ENCODE measurements at regions not wholly inside any gene's neighbourhood (a gene's known extent, or its start where the extent isn't known, plus 50 kb on each side); places are given as distances from the start of the nearest gene placed in this dataset.
"Not testable (repeated sequence)": the region's sequence is repeated elsewhere in the genome, so short reads cannot be mapped to it uniquely, and the experiment has no call there.

DNA sequence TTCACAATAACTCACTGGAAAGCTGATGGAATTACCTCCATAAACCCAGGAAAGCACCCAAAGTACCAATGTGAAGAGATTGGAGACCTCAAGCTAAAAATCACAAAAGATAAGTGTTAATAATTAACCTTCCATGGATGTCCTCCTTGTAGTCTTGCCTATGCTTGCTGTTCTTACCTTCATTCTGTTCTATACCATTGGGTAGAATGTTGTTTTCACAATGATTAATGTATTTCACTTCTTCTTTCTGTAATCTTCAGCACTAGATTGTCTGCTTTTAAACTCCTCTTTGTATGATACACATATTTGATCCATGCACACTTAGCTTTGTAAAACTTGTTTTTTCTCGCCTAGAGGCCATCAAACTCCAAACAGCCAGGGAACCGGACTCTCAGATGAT, 570.3 kb downstream of the RAPGEF2 start:
- no peak for DNase-seq

DNA sequence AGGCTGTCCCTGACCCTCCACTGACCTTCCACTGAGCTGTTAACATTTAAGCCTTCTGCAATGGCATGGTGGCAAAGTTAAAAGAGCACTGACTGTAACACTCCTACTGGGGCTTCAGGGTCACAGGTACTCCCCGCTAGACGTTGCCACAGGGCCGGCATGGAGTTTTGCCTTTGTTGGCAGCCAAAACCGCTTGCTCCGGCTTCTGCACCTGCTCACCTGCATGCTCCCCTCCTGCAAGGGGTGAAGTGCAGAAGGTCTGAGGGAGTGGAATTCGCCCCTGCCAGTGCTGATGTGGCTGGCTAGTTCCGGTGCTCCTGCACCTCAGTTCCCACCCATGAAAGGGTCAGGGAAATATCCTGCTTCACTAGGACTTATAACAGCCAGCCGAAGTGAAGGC, 571.4 kb downstream of the RAPGEF2 start:
- DNase-seq = no peak

DNA sequence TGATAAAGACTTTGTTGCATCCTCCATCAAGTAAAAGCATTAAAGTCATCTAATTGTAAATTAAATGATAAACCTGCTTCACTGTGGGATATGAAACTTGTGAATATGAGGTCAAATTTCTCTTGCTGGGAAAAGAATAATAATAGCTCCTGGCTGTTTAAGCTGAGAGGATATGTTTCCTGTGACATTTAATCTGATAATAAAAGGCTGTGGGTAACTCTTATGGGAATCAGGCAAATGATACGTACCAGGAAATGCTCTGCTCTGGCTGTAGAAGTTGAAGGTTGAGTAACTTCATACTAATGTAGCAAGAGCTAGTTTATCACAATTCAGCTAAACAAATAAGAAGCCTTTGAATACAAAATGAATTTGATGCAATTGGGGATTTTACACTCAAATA, 574.6 kb downstream of the RAPGEF2 start:
- DNase-seq = no peak

DNA sequence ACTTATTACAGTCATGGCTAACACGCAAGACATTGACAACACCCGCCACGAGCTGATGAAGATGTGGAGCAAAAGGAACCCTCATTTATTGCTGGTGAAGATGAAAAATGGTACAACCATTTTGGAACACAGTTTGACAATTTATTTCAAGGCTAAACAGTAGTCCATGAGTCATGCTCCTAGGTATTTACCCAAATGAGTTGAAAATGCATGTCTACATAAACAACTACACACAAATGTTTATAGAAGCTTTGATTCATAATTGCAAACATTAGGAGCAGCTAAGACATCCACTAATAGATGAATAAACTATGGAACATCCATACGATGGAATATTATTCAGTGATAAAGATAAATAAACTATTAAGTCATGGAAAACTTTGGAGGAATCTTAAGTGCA, 580.1 kb downstream of the RAPGEF2 start:
- DNase-seq = no peak

DNA sequence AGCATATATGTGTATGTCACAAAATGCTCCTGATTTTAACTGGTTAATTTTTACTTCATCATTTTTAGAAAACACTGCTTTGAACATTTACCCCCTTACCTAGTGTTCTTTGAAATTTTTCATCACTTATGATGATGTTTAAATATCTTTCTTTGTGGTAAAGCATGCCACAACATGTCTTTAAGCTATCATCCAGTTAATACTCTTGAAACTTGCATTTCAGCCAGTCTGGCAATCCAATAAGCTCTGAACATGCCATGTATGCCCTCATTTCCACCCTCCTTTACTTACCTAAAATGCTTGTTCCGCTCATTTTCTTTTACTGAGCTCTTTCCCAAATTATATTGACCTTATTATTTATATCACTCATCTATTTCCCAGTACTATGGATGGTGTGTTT, 581.2 kb downstream of the RAPGEF2 start:
- no peak for DNase-seq

DNA sequence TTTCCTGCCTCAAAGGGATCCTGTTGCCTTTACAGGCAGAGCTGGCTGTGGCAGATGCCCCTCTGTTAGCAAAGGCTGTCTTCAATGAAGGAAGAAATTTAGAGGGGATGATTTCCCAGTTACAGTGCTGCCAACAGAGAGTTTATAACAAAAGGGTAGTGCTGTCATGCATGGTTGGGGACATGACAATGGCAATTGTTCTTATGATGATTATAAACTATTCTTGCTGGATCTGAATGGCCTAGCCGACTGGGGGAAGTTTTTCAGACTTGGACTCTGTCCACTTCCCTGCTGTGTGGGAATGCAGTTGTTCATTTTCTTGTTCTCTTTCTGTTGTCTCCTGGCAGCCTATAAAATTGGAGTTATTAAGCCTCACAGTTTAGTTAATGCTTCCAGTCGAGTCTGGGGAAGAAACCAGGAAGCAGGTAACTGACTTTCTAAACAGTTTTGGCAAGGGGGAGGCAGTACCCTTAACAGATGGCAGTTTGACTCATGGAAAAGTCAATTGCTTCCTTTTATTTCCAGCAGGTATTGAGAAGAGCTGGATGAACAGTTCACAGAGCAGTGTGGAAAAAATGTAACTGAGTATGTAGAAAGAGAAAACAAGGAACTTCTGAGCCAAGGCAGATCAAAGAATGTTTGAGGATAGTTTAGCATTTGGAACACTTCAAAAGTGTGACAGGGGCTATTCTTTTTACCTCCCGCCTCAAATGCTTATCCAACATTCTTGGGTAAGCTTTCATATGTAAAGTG, 582.6 kb downstream of the RAPGEF2 start:
- DNase-seq = no peak

DNA sequence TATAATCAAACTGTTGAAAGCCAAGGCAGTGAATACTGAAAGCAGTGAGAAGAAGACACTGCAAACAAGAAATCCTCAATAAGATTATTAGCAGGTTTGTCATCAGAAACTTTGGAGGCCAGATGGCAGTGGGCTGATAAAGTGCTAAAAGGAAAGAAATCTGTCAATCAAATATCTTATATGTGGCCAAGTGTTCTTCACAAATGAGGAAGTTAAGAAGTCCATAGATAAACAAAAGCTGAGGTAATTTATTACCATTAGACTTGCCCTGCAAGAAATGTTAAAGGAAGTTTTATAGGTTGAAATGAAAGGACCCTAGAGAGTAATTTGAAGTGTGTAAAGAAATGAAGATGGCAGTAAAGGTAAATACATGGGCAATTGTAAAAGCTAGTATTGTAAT, 586.6 kb downstream of the RAPGEF2 start:
- no peak for DNase-seq

DNA sequence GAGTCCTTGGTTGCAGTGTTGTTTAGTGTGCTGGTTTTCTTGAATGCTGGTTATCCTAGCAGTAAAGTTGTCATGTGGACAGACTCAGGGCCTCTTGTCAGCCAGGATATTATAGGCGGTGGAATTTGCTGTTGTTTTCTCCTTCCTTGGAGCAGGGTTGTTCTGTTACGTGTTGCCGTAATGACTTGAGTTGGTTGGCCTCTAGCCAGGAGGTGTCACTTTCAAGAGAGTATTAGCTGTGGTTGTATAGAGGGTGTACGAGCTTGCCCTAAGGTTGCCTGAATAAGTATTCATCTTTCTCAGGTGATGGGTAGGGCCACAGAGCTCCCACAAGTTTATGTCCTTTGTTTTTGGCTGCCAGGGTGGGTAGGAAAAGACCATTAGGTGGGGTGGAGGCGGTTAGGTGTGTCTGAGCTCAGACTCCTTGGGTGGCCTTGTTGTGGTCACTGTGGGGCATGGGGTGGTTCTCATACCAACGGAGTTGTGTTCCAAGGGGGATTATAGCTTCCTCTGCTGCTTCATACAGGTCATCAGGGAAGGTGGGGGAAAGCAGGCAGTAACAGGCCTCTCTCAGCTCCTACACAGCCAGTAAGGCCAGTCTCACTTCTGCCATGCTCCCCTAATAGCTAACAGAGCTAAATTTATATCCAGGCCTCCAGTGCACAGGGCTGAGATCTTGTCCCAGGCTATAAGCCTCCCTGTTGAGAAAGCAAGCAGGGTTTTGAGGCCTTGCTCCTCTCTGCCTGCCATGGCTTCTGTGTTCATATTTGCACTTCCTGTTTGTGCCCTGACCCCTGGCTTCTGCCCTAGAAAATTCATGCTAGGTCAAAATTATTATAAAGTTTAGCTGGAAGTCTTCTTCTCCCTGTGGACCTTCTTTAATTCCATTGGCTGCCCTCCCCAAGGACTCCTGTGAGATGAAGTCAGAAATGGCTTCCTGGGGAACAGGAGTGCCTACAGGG, 594.7 kb downstream of the RAPGEF2 start:
- no peak for DNase-seq

DNA sequence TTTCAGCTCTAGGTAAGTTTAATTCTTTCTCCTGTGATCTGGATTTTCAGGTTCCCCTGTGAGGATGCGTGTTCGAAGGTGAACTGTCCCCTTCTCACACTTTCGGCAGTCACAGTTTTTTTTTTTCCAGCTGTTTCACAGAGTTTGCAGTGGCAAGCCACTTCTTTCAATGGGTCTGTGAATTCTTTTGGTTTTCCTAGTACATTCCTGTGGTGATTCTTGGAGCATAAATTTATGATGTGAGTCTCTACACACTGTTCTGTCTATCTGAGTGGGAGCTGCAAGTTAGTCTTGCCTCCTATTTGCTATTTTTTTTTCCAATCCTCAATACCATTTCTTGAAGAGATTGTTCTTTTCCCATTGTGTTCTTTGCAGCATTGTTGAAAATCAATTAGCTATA, 595.5 kb downstream of the RAPGEF2 start:
- DNase-seq = no peak

DNA sequence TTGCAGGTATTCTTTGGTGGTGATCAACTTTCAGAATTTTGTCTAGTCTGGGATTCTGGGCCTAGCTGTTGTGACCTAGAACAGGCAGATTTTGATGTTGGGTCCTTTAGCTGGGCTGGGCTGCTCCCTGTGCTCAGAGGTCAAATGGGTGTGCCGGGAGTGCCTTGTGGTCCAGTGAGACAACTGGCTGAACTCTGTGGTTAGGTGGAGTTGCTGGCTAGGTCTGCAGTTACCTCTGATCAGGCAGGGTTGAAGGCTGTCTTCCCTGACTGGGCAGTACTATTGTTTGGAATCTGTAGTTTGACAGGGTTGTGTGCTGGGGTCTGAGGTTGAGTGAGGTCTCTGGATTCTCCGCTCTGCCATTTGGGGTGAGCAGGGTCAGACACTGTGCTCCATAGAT, 599.3 kb downstream of the RAPGEF2 start:
- DNase-seq = no peak

DNA sequence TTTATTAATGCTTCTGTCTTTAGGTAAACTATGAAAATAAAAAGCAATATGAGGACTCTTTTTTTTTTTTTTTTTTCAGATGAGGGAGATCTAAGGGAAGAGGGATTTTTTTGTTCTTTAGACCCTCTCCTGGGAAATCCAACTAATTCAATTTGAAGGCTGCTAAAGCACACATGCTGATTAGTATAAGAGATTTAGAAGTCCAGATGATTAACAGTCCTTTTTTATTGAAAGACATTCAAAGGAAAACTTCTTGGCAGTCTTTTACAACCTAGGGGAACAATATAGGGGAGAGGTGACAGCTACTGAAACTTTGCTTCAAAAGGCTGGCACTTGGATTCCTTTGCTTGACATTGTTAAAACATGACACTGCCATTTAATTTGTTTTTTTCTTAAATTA, 602.5 kb downstream of the RAPGEF2 start:
- DNase-seq = no peak

DNA sequence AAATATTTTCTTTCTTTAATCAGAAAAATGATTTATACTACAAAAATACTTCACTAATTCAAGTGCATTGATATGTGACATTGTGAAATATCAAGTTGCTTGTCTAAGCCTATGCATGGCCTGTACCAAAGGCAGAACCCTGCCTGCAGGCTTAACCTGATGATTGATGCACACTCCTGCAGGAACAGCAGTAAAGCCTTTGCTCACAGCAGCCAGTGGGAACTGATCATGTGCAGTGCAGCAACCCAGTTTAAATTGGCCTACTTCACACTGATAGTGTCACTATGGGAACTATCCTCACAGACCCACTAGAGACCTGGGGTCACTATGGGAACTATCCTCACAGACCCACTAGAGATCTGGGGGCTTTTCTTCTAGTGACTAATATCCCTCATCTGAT, 603.8 kb downstream of the RAPGEF2 start:
- no peak for DNase-seq

DNA sequence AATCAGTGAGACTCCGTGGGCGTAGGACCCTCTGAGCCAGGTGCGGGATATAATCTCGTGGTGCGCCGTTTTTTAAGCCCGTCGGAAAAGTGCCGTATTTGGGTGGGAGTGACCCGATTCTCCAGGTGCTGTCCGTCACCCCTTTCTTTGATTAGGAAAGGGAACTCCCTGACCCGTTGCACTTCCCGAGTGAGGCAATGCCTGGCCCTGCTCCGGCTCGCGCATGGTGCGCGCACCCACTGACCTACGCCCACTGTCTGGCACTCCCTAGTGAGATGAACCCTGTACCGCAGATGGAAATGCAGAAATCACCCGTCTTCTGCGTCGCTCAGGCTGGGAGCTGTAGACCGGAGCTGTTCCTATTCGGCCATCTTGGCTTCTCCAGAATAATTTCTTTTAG, 612.3 kb downstream of the RAPGEF2 start:
- DNase-seq = not testable (repeated sequence)

DNA sequence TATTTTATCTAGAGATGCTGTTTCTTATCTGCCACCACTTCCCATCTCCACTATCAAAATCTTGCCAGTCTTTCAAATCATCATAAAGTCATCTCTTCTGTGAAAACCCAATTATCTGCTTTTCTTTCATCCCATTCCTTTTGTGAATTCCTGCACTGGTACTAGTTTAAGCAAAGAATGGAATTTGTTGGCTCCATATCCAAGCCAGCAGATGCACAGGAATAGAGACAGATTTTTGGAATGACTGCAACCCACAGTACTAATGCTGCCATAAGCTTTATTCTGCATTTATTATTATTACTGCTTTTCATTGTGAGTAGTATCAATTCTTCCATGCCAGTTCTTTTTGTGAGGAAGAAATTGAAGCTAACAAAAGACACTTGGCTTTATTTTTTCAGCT, 616.7 kb downstream of the RAPGEF2 start:
- no peak for DNase-seq

DNA sequence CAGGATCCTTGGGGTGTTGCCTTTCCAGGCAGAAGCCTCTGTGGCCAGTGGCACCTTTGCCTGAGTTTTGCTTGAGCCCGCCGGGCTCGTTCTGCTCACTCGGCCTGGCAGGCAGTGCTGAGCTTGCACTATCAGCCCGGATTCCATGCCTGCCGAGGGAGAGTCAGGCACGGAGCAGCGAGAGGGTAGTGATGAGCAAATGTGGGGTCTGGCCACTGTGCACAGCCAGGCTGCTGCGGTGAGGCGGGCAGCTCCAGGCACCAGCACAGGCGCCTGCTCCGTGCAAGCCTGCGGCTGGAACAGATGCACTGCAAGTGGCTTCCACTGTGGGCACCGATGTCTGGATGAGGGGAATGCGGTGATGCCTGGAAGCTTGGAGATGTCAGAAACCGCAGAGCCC, 619.2 kb downstream of the RAPGEF2 start:
- no peak for DNase-seq

DNA sequence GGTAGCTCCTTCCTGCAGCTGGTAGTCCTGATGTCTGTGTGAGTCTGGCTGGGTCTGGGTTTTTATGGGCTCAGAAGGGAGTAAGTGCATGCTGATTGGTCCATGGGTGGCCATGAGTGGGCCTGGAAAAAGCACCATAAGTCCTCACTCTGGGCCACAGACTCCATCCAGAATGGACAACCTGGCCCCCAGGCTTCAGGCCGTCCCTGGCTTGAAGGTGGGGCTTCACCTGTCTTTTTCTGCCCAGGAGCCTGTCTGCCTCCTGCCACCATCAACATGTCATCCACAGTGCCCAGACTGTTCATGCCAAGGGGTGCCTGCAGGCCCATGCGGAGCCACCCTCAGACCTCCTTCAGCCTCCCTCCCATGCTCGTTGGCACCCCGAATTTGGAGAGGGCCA, 620.0 kb downstream of the RAPGEF2 start:
- no peak for DNase-seq

DNA sequence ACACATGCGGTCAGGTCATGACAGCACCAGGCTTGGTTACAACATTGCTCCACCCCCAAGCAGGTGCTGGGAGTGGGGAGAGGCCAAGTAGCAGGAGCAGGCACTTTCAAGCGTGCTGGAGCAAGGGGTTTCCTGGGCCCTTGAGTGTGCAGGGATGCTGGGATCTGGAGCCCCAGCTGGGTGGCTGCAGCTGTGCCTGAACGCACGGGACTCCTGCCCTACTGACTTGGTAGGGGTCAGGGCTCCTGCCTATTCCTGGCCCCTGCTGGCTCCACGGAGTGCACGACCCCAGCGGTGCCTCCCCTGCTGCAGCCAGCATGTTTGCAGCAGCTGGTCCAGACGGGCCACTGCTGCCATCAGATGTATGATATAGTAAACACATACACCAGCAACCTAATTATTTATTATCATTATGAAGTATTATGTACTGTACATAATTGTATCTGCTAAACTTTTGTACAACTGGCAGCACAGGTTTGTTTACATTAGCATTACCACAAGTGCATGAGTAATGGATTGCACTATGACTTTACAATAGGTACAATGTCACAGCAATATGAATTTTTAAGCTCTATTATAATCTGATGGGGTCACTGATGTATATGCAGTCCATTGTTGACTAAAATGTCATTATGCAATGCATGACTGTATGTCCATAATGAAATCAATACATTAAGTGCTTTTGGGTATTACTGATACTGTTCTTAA, 620.6 kb downstream of the RAPGEF2 start:
- no peak for DNase-seq

DNA sequence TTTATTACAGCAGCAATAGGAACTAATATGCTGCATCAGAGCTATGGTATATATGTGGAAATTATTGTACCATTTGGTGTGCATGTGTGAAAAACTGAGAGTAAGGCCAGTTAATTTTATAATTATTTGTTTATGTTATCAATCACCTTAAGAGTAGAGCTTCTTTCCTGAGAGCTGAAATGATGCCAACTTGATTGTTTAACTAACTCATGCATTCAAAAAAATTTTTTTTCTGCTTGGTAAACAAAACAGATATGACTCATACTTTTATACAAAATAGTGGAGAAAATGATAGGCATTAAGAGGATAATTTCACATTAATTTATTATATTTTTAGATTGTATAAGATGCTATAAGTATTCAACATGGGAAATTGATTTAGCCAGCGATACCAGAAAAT, 622.7 kb downstream of the RAPGEF2 start:
- no peak for DNase-seq

DNA sequence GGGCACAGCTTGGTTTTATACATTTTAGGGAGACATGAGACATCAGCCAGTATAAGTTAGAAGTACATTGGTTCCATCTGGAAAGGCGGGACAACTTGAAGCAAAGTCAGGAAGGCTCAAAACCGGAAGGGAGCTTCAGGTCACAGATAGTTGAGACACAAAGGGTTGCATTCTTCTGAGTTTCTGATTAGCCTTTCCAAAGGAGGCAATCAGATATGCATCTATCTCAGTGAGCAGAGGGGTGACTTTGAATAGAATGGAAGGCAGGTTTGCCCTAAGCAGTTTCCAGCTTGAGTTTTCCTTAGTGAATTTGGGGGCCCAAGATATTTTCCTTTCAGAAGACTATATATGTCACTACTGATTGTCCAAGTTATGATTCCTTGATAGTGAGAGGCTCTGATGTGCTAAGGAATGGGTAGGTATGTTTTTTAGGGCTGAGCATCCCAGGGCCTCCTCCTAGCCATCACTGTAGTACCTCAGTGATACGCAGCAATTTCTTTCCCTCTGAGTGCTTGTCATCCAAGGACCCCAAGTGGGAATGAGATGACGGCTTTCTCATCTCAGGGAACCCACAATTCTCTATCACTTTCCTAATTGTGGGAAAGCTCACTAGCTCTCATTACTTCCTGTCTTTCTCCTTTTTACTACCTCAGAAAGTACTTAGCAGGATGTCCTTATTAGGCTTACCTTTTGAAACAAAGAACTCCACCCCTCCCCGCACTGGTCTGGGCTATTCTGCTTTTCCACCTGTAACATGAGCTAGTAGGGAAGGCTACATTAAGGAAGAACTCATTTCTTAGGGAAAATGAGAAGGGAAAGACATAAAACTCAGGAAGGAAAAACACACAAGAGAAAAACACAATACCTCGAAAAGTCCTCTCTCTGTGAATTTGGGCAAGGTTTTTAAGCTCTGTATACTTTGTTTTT, 632.7 kb downstream of the RAPGEF2 start:
- DNase-seq = no peak

DNA sequence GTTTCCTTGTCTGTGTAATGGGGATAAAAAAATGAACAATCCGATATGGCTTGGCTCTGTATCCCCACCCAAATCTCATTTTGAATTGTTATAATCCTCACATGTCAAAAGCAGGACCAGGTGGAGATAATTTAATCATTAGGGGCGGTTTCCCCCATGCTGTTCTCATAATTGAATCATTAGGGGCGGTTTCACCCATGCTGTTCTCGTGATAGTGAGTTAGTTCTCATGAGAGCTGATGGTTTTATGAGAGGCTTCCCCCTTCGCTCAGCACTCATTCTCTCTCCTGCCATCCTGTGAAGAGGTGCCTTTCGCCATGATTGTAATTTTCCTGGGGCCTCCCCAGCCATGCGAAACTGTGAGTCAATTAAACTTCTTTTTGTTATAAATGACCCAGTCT, 633.5 kb downstream of the RAPGEF2 start:
- DNase-seq = no peak

DNA sequence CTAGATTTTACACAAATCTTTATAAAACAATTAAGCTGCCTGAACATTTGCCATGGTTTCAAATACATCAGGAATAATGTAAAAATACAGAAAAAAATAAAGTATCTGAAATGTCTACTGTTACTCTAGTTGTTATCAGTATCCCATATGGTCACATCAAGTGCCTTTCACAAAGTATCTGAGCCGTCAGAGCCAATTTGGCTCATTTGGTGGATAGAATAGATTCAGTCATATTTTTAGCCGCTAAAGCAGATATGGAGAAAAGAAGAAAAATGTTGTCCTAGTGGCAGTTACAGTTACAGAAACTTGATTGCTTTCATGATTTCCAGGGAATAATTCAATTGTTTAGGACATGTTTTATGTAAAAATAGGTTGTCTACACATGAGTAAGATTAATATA, 641.1 kb downstream of the RAPGEF2 start:
- DNase-seq = no peak

DNA sequence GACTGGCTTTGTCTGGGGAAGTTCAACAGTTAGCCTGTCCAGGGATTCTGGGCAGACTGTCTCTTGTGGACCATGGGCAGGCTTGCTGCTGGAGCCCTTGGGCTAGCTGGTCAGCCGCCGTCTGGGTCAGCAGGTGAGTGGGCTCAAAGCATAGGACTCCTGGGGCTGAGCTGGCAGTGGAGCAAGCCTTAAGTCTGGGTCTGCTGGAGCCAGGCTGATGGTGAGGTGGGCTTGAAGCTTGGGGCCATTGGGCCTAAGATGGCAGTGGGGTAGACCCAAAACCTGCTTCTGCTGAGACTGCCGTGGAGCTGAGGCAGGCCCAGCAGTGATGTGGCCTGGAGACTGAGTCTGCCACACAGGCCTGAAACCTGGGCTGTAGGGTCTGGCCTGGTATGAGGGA, 645.1 kb downstream of the RAPGEF2 start:
- DNase-seq = no peak
